Hepatocyte (in vitro differentiated cells): ENCODE measurements at regions not wholly inside any gene's neighbourhood (a gene's known extent, or its start where the extent isn't known, plus 50 kb on each side); places are given as distances from the start of the nearest gene placed in this dataset.

Experiments used
- DNase-seq: peaks from one replicate; pipeline ENCODE4 v3.0.0-alpha.2; 2016; ENCODE audit warnings: low spot score
- H2AFZ ChIP-seq: fragments of 200-600 bp; sonication (generic); 2 replicates; pipeline ENCODE4 v1.6.0; 2016; ENCODE audit warnings: antibody characterized with exemption, mild to moderate bottlenecking
- H3K27ac ChIP-seq: fragments of 200-600 bp; sonication (generic); 2 replicates; pipeline ENCODE4 v1.5.1; 2016; ENCODE audit warnings: mild to moderate bottlenecking
- H3K27me3 ChIP-seq: fragments of 200-600 bp; sonication (generic); 2 replicates; pipeline ENCODE4 v1.6.1; 2016
- H3K36me3 ChIP-seq: fragments of 200-600 bp; sonication (generic); replicated peaks from 2 replicates; pipeline ENCODE4 v1.5.1; 2016; ENCODE audit warnings: low read depth; ENCODE audit not compliant: insufficient read depth
- H3K4me1 ChIP-seq: fragments of 200-600 bp; sonication (generic); 2 replicates; pipeline ENCODE4 v1.5.1; 2016; ENCODE audit warnings: mild to moderate bottlenecking, moderate library complexity; ENCODE audit not compliant: insufficient read depth
- H3K4me2 ChIP-seq: fragments of 200-600 bp; sonication (generic); 2 replicates; pipeline ENCODE4 v1.6.0; 2016
- H3K4me3 ChIP-seq: fragments of 200-600 bp; sonication (generic); 2 replicates; pipeline ENCODE4 v1.5.1; 2016; ENCODE audit warnings: mild to moderate bottlenecking
- H3K79me2 ChIP-seq: fragments of 200-600 bp; sonication (generic); 2 replicates; pipeline ENCODE4 v1.6.0; 2017; ENCODE audit warnings: mild to moderate bottlenecking
- H3K9me2 ChIP-seq: fragments of 200-600 bp; sonication (generic); replicated peaks from 2 replicates; pipeline ENCODE4 v1.6.0; 2017; ENCODE audit warnings: mild to moderate bottlenecking; ENCODE audit not compliant: insufficient read depth
- H3K9me3 ChIP-seq: fragments of 200-600 bp; sonication (generic); 2 replicates; pipeline ENCODE4 v1.5.1; 2016; ENCODE audit warnings: low read depth, mild to moderate bottlenecking
- H4K20me1 ChIP-seq: fragments of 200-600 bp; sonication (generic); 2 replicates; pipeline ENCODE4 v1.6.0; 2016; ENCODE audit warnings: mild to moderate bottlenecking; ENCODE audit not compliant: insufficient read depth, poor library complexity, severe bottlenecking
- CTCF ChIP-seq: fragments of 200-600 bp; sonication (generic); IDR thresholded peaks from 2 replicates; pipeline ENCODE4 v1.5.1; 2016; ENCODE audit warnings: antibody characterized with exemption, mild to moderate bottlenecking; ENCODE audit not compliant: poor library complexity
- EZH2 ChIP-seq: fragments of 200-600 bp; sonication (generic); IDR thresholded peaks from 2 replicates; pipeline ENCODE4 v1.6.1; 2016; ENCODE audit warnings: antibody characterized with exemption, mild to moderate bottlenecking, borderline replicate concordance
- EZH2phosphoT487 ChIP-seq: fragments of 200-600 bp; sonication (generic); IDR thresholded peaks from one replicate; pipeline ENCODE4 v1.6.1; 2018; ENCODE audit warnings: antibody characterized with exemption, mild to moderate bottlenecking, low read depth, moderate library complexity; ENCODE audit not compliant: unreplicated experiment, severe bottlenecking
- WGBS: methylation state at CpG from one replicate; pipeline ENCODE4 v1.1.6; 2016; ENCODE audit warnings: low lambda C conversion rate; ENCODE audit errors: missing lambda C conversion rate; 5-methylcytosine and 5-hydroxymethylcytosine counted together

GRCh38 chr1:83593073-83593472 lies 405.9 kb downstream of the TTLL7 start:
- TF ChIP-seq CTCF (no peak), EZH2phosphoT487 (no peak), EZH2 (no peak)
- Histone ChIP-seq H3K4me1 (peaks cover 9% of the 10 kb centered on the region), H3K27ac (no peak overlapping the region), H3K36me3 (no peaks in the 10 kb centered on the region), H3K27me3 (no peaks in the 10 kb centered on the region), H4K20me1 (no peaks in the 10 kb centered on the region), H3K4me2 (no peak overlapping the region), H3K79me2 (no peaks in the 10 kb centered on the region), H3K4me3 (no peak overlapping the region), H3K9me3 (no peaks in the 10 kb centered on the region), H3K9me2 (no peaks in the 10 kb centered on the region), H2AFZ (no peak overlapping the region)
- DNase-seq, result no peak
- 69% methylated on average over 1 of the region's 1 CpG for WGBS

- no peak overlapping the region for H3K4me2 ChIP-seq
Observed at GRCh38 chr1:83588140-83588539, 410.8 kb downstream of the TTLL7 start.

GRCh38 chr1:83583351-83584014 lies 415.4 kb downstream of the TTLL7 start:
- H3K27me3 ChIP-seq, result no peaks in the 10 kb centered on the region
- no peaks in the 10 kb centered on the region for H3K9me3 ChIP-seq
- TF ChIP-seq CTCF, result peak; percentile 38
- TF ChIP-seq EZH2, result no peak
- no peaks in the 10 kb centered on the region for H3K4me1 ChIP-seq
- no peaks in the 10 kb centered on the region for H3K36me3 ChIP-seq
- no peak overlapping the region for H3K4me3 ChIP-seq
- H3K79me2 ChIP-seq, result no peaks in the 10 kb centered on the region
- 92% methylated on average over 4 of the region's 4 CpGs for WGBS
- H3K27ac ChIP-seq, result no peak overlapping the region
- H2AFZ ChIP-seq, result no peak overlapping the region
- no peaks in the 10 kb centered on the region for H4K20me1 ChIP-seq
- peak; percentile 21 for DNase-seq
- H3K4me2 ChIP-seq, result no peak overlapping the region
- no peaks in the 10 kb centered on the region for H3K9me2 ChIP-seq

More at GRCh38 chr1:83588140-83588539, 410.8 kb downstream of the TTLL7 start:
- Histone ChIP-seq H3K79me2 (no peaks in the 10 kb centered on the region), H3K9me2 (no peaks in the 10 kb centered on the region), H2AFZ (no peak overlapping the region), H3K27me3 (no peaks in the 10 kb centered on the region), H3K4me3 (no peak overlapping the region), H3K36me3 (no peaks in the 10 kb centered on the region), H4K20me1 (no peaks in the 10 kb centered on the region), H3K9me3 (no peaks in the 10 kb centered on the region), H3K4me1 (no peaks in the 10 kb centered on the region), H3K27ac (no peak overlapping the region)
- no peak for DNase-seq
- TF ChIP-seq EZH2phosphoT487, result no peak
- TF ChIP-seq EZH2, result no peak
- no peak for TF ChIP-seq CTCF

- Histone ChIP-seq H3K9me3 (no peaks in the 10 kb centered on the region), H4K20me1 (no peaks in the 10 kb centered on the region), H2AFZ (no peak overlapping the region), H3K4me3 (no peak overlapping the region), H3K36me3 (no peaks in the 10 kb centered on the region), H3K4me1 (no peaks in the 10 kb centered on the region), H3K27ac (no peak overlapping the region), H3K79me2 (no peaks in the 10 kb centered on the region), H3K27me3 (no peaks in the 10 kb centered on the region), H3K9me2 (no peaks in the 10 kb centered on the region), H3K4me2 (no peak overlapping the region)
- no peak for TF ChIP-seq EZH2
- TF ChIP-seq CTCF, result no peak
- no peak for TF ChIP-seq EZH2phosphoT487
- WGBS, result 95% methylated on average over 8 of the region's 8 CpGs
- DNase-seq, result no peak
Observed at GRCh38 chr1:83581747-83582146, 417.2 kb downstream of the TTLL7 start.
